ENCODE measurements at regions not wholly inside any gene's neighbourhood (a gene's known extent, or its start where the extent isn't known, plus 50 kb on each side); places are given as distances from the start of the nearest gene placed in this dataset.

DNA sequence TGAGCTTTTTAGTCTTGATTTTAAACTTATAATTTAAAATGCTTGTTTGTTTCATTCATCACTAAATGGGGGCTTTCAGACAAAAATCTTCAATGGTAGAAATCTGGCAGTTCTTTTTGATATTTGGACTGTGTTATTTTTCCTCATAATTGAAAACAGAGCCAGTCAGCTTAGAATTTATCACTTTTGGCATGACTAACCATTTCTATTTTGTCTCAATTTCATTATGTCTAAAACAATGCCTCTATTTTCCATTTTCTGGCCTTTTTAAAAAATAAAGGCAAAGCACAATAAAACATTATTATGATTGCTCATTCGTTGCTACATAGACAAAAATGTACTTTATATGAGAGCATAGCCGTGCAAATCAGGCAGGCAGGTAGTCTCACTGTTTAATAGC, 434.5 kb downstream of the XIRP2 start:
- TF ChIP-seq, protein P1, sequence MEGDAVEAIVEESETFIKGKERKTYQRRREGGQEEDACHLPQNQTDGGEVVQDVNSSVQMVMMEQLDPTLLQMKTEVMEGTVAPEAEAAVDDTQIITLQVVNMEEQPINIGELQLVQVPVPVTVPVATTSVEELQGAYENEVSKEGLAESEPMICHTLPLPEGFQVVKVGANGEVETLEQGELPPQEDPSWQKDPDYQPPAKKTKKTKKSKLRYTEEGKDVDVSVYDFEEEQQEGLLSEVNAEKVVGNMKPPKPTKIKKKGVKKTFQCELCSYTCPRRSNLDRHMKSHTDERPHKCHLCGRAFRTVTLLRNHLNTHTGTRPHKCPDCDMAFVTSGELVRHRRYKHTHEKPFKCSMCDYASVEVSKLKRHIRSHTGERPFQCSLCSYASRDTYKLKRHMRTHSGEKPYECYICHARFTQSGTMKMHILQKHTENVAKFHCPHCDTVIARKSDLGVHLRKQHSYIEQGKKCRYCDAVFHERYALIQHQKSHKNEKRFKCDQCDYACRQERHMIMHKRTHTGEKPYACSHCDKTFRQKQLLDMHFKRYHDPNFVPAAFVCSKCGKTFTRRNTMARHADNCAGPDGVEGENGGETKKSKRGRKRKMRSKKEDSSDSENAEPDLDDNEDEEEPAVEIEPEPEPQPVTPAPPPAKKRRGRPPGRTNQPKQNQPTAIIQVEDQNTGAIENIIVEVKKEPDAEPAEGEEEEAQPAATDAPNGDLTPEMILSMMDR (IDR thresholded peaks at IDR 0.05) = no peak
- TF ChIP-seq POLR2A (IDR thresholded peaks at IDR 0.05) = no peak
